Gastrocnemius medialis (tissue), 4 donors: ENCODE measurements at regions not wholly inside any gene's neighbourhood (a gene's known extent, or its start where the extent isn't known, plus 50 kb on each side); places are given as distances from the start of the nearest gene placed in this dataset.

Experiments used
- ATAC-seq, 2 donors: fragments of 150-250 bp; one replicate each; pipeline ENCODE4 v1.9.1; 2016
- DNase-seq, 2 donors: peaks; one replicate each; pipeline ENCODE4 v3.0.0-alpha.2; 2019
- H3K27ac ChIP-seq, 4 donors: fragments of 200-600 bp; sonication (generic); 1 replicate in 1 of 4; 2 replicates in 3 of 4; pipeline ENCODE4 v1.5.1; 2016 to 2018; ENCODE audit warnings: mild to moderate bottlenecking in 2 of 4, moderate library complexity in 1 of 4
- H3K27me3 ChIP-seq, 3 donors: fragments of 200-600 bp; sonication (generic) in 2 of 3; 1 replicate in 1 of 3; 2 replicates in 2 of 3; pipeline versions ENCODE4 v1.5.1 to v1.6.0; 2016 to 2019; ENCODE audit warnings: mild to moderate bottlenecking in 1 of 3, moderate library complexity in 1 of 3
- H3K36me3 ChIP-seq, 2 donors: fragments of 200-600 bp; sonication (generic) in 1 of 2; one replicate each; pipeline ENCODE4 v1.5.1; 2017 to 2018
- H3K4me1 ChIP-seq, 2 donors: fragments of 200-600 bp; sonication (generic) in 1 of 2; one replicate each; pipeline ENCODE4 v1.5.1; 2016 to 2017; ENCODE audit warnings: mild to moderate bottlenecking in 2 of 2
- H3K4me3 ChIP-seq, 4 donors: fragments of 200-600 bp; sonication (generic) in 3 of 4; 1 replicate in 1 of 4; 2 replicates in 3 of 4; pipeline ENCODE4 v1.5.1; 2016 to 2019; ENCODE audit warnings: mild to moderate bottlenecking in 2 of 4
- H3K9me3 ChIP-seq, 3 donors: fragments of 200-600 bp; sonication (generic) in 2 of 3; 1 replicate in 1 of 3; 2 replicates in 2 of 3; pipeline ENCODE4 v1.5.1; 2016 to 2019
- CTCF ChIP-seq, 5 experiments: fragments of 450-650 bp in 3 of 5; fragments of 200-600 bp in 2 of 5; sonication (generic) in 2 of 5; IDR thresholded peaks in 4 of 5; conservative IDR thresholded peaks in 1 of 5; 1 replicate in 4 of 5; 2 replicates in 1 of 5; pipeline ENCODE4 v1.5.1; 2016 to 2019; ENCODE audit warnings: antibody characterized with exemption in 5 of 5, mild to moderate bottlenecking in 3 of 5, moderate library complexity in 3 of 5
- POLR2A ChIP-seq, 2 donors: fragments of 450-650 bp; IDR thresholded peaks; one replicate each; pipeline ENCODE4 v1.6.1; 2017; ENCODE audit warnings: antibody characterized with exemption in 2 of 2, mild to moderate bottlenecking in 2 of 2, moderate library complexity in 2 of 2
- in situ Hi-C, 4 donors: fragments of 200-750 bp; cut with MboI; loops; one replicate each; pipeline versions ENCODE4 v1.15.0 to v1.8.0; 2017; ENCODE audit warnings: low sequenced_read_pairs in 4 of 4
- intact Hi-C: fragments of 100-400 bp; cut with DNase I; formaldehyde crosslinking; loops from one replicate; pipeline ENCODE4 v1.15.1; 2023; ENCODE audit warnings: low total_unique reads

GRCh38 chr2:101546376-101547058, 71.6 kb upstream of the RFX8 start:
- no peak for DNase-seq
- in situ Hi-C loops: no loop called here
- no peak for TF ChIP-seq POLR2A (IDR thresholded peaks at IDR 0.05)
- no peak for TF ChIP-seq CTCF (IDR thresholded peaks at IDR 0.05 in 4 of 5, conservative IDR thresholded peaks at IDR 0.05 in 1 of 5)
- H3K4me1 ChIP-seq: no peaks in the 10 kb centered on the region
- H3K27ac ChIP-seq: no peak overlapping the region
- no peaks in the 10 kb centered on the region for H3K27me3 ChIP-seq
- no peaks in the 10 kb centered on the region for H3K36me3 ChIP-seq
- no peak overlapping the region for H3K4me3 ChIP-seq
- no peaks in the 10 kb centered on the region for H3K9me3 ChIP-seq
- intact Hi-C loops: no loop called here
- no peak for ATAC-seq

GRCh38 chr2:101545950-101546349, 71.0 kb upstream of the RFX8 start:
- in situ Hi-C loops (no loop called here), intact Hi-C loops (no loop called here)
- Histone ChIP-seq H3K4me3 (no peak overlapping the region), H3K9me3 (no peaks in the 10 kb centered on the region), H3K4me1 (no peaks in the 10 kb centered on the region), H3K27me3 (no peaks in the 10 kb centered on the region), H3K27ac (no peak overlapping the region), H3K36me3 (no peaks in the 10 kb centered on the region)
- ATAC-seq: no peak
- TF ChIP-seq CTCF (IDR thresholded peaks at IDR 0.05 in 4 of 5, conservative IDR thresholded peaks at IDR 0.05 in 1 of 5) (no peak), POLR2A (IDR thresholded peaks at IDR 0.05) (no peak)
- no peak for DNase-seq

- Histone ChIP-seq H3K36me3 (no peaks in the 10 kb centered on the region), H3K9me3 (peaks cover 0 to 4% (median 0%) of the 10 kb centered on the region in 3 donors), H3K27ac (no peak overlapping the region), H3K4me3 (no peak overlapping the region), H3K4me1 (no peaks in the 10 kb centered on the region), H3K27me3 (no peaks in the 10 kb centered on the region)
- DNase-seq (no peak), ATAC-seq (no peak)
- in situ Hi-C loops: no loop called here
- intact Hi-C loops: no loop called here
- TF ChIP-seq POLR2A (IDR thresholded peaks at IDR 0.05): no peak
- no peak for TF ChIP-seq CTCF (IDR thresholded peaks at IDR 0.05 in 4 of 5, conservative IDR thresholded peaks at IDR 0.05 in 1 of 5)
These were observed 65.6 kb upstream of the RFX8 start for GRCh38 chr2:101540518-101540917.

GRCh38 chr2:101538076-101538475, 63.2 kb upstream of the RFX8 start:
- intact Hi-C loops (no loop called here), in situ Hi-C loops (no loop called here)
- Histone ChIP-seq H3K9me3 (peaks cover 0 to 4% (median 0%) of the 10 kb centered on the region in 3 donors), H3K27me3 (no peaks in the 10 kb centered on the region), H3K36me3 (no peaks in the 10 kb centered on the region), H3K4me1 (peaks cover 0 to 9% of the 10 kb centered on the region in 2 donors), H3K27ac (no peak overlapping the region), H3K4me3 (no peak overlapping the region)
- no peak for ATAC-seq
- TF ChIP-seq CTCF (IDR thresholded peaks at IDR 0.05 in 4 of 5, conservative IDR thresholded peaks at IDR 0.05 in 1 of 5) (no peak), POLR2A (IDR thresholded peaks at IDR 0.05) (no peak)
- DNase-seq: no peak
